ENCODE measurements at regions not wholly inside any gene's neighbourhood (a gene's known extent, or its start where the extent isn't known, plus 50 kb on each side); places are given as distances from the start of the nearest gene placed in this dataset.

DNA sequence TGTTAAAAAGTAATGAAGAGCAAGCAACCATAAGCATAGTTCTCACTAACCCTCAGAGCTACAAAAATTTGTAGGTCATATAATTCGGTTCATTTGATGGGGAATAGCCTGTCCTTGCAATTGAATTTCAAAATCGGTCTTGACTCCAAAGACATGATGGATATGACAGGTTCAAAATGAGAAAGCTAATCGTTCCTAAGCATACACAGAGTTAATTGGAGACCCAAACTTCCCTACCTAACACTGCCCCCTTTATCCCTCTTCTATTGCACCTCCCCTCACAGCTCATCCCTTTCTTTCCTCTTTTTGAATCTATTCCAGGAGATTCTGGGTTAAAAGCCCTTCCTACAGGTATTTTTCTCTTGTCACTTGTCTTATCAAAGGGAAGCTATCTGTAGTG lies 390.0 kb upstream of the PTBP2 start:
- intact Hi-C loops (cut with DNase I): no loop called here
- no peaks in the 10 kb centered on the region for H3K36me3 ChIP-seq
- H3K27me3 ChIP-seq: no peaks in the 10 kb centered on the region
- no peaks in the 10 kb centered on the region for H3K4me1 ChIP-seq
- no peak overlapping the region for H3K4me3 ChIP-seq
- TF ChIP-seq POLR2A (IDR thresholded peaks at IDR 0.05) (no peak), POLR2AphosphoS5 (IDR thresholded peaks at IDR 0.05) (no peak), EP300 (IDR thresholded peaks at IDR 0.05) (no peak)
- TF ChIP-seq, protein P1, sequence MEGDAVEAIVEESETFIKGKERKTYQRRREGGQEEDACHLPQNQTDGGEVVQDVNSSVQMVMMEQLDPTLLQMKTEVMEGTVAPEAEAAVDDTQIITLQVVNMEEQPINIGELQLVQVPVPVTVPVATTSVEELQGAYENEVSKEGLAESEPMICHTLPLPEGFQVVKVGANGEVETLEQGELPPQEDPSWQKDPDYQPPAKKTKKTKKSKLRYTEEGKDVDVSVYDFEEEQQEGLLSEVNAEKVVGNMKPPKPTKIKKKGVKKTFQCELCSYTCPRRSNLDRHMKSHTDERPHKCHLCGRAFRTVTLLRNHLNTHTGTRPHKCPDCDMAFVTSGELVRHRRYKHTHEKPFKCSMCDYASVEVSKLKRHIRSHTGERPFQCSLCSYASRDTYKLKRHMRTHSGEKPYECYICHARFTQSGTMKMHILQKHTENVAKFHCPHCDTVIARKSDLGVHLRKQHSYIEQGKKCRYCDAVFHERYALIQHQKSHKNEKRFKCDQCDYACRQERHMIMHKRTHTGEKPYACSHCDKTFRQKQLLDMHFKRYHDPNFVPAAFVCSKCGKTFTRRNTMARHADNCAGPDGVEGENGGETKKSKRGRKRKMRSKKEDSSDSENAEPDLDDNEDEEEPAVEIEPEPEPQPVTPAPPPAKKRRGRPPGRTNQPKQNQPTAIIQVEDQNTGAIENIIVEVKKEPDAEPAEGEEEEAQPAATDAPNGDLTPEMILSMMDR (IDR thresholded peaks at IDR 0.05): no peak
- H3K9me3 ChIP-seq: no peaks in the 10 kb centered on the region
- H3K27ac ChIP-seq: no peak overlapping the region
- 79 to 89% methylated on average over 3 of the region's 3 CpGs for WGBS, 2 donors
- no peak for DNase-seq

DNA sequence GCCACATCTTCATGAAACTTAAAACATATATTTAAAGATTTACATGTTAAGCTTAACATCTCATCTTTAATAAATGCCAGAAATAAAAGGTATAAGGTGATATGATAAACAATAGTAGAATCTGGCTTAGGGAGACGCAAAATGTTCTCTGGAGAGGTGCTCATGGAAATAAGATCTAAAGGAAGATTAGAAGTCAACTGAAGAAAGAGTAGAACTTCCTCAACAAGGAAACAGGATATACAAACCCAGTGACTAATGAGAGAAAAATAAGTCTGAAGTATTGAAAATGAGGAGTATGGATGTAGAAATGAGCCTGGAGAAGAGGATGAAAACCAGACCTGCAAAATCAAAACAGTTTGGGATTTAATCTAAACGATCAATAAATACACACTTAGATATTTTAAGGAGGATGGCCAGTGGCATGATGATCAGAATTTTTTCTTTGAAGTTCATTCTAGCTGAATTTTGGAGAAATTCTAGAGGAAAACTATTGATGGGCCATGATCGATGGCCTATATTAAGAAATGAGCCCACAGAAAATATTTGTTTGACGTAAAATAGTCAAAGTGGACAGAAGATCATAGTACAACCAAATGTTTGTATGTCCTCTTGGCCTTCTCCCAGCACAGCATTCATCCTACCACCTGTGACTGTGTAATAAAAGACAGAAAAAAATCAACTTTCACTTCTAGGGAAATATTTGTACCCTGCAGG lies 387.9 kb upstream of the PTBP2 start:
- no peak for DNase-seq
- TF ChIP-seq POLR2A (IDR thresholded peaks at IDR 0.05): no peak
- TF ChIP-seq POLR2AphosphoS5 (IDR thresholded peaks at IDR 0.05): no peak
- TF ChIP-seq EP300 (IDR thresholded peaks at IDR 0.05): no peak
- Histone ChIP-seq H3K4me3 (no peak overlapping the region), H3K4me1 (no peaks in the 10 kb centered on the region), H3K36me3 (no peaks in the 10 kb centered on the region), H3K27me3 (no peaks in the 10 kb centered on the region), H3K27ac (no peak overlapping the region), H3K9me3 (peaks cover 0 to 2% (median 0%) of the 10 kb centered on the region in 4 donors)
- intact Hi-C loops (cut with DNase I): no loop called here
- WGBS, 2 donors: 68 to 72% methylated on average over 4 of the region's 4 CpGs

DNA sequence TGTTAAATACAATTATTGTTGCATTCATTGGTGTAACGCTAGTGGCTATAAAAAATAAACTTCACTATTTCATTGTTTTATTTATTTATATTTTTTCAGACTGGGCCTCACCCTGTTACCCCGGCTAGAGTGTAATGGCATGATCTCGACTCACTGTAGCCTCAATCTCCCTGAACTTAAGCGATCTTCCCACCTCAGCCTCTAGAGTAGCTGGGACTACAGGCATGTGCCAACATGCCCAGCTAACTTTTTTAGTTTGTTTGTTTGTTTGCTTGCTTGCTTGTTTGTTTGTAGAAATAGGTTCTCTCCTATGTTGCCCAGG lies 387.4 kb upstream of the PTBP2 start:
- no peaks in the 10 kb centered on the region for H3K27me3 ChIP-seq
- no peak overlapping the region for H3K27ac ChIP-seq
- WGBS, 2 donors: 65 to 84% methylated on average over 4 of the region's 4 CpGs
- intact Hi-C loops (cut with DNase I): no loop called here
- H3K4me1 ChIP-seq: no peaks in the 10 kb centered on the region
- no peak for DNase-seq
- peaks cover 0 to 2% (median 0%) of the 10 kb centered on the region in 4 donors for H3K9me3 ChIP-seq
- no peaks in the 10 kb centered on the region for H3K36me3 ChIP-seq
- H3K4me3 ChIP-seq: no peak overlapping the region
- TF ChIP-seq POLR2AphosphoS5 (IDR thresholded peaks at IDR 0.05) (no peak), POLR2A (IDR thresholded peaks at IDR 0.05) (no peak), EP300 (IDR thresholded peaks at IDR 0.05) (no peak)
- TF ChIP-seq, protein P1 (IDR thresholded peaks at IDR 0.05): no peak

DNA sequence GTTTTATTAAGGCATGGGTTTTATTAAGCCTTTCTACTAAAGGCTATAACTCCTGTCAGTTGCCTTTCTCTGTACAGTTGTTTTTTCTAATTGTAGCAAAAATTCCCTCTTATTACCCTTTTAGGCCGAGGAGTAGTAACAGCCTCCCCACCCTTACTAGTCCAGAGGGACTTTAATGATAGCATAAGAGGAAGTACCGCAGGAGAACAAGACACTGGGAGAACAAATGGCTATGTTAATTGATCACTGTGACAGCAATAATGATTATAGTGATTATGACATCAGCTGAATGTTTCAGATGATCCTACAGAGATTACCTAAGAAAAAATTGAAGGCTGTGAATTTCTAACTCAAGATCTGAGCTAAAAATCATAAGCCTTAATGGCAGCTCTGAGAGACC lies 383.0 kb upstream of the PTBP2 start:
- Histone ChIP-seq H3K36me3 (no peaks in the 10 kb centered on the region), H3K9me3 (peaks cover 0 to 2% (median 0%) of the 10 kb centered on the region in 4 donors), H3K27ac (no peak overlapping the region), H3K4me1 (no peaks in the 10 kb centered on the region), H3K4me3 (no peak overlapping the region), H3K27me3 (no peaks in the 10 kb centered on the region)
- no peak for DNase-seq
- TF ChIP-seq POLR2AphosphoS5 (IDR thresholded peaks at IDR 0.05) (no peak), POLR2A (IDR thresholded peaks at IDR 0.05) (no peak), EP300 (IDR thresholded peaks at IDR 0.05) (no peak)
- TF ChIP-seq, protein P1 (IDR thresholded peaks at IDR 0.05): no peak
- intact Hi-C loops (cut with DNase I): no loop called here
- 69 to 87% methylated on average over 2 of the region's 2 CpGs for WGBS, 2 donors

DNA sequence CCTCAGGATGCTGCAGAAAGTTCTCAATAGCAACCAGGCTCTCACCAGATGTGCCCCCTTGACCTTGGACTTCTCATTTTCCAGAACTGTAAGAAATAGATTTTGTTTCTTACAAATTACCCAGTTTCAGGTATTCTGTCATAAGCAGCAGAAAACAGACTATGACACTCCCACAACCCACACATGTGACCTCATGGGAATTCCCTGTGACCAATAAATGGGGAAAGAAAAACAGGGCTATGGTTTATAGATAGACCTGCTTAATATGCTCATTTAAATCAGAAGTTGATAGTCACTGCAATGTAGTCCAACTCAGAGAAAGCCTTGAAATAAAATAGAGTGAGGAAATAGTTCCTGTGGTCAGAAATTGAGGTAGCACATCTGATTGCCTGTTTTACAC lies 380.9 kb upstream of the PTBP2 start:
- Histone ChIP-seq H3K4me3 (no peak overlapping the region), H3K27ac (no peak overlapping the region), H3K36me3 (no peaks in the 10 kb centered on the region), H3K27me3 (no peaks in the 10 kb centered on the region), H3K9me3 (peaks cover 0 to 4% (median 2%) of the 10 kb centered on the region in 4 donors), H3K4me1 (no peaks in the 10 kb centered on the region)
- DNase-seq: no peak
- TF ChIP-seq POLR2AphosphoS5 (IDR thresholded peaks at IDR 0.05): no peak
- no peak for TF ChIP-seq POLR2A (IDR thresholded peaks at IDR 0.05)
- intact Hi-C loops (cut with DNase I): no loop called here

DNA sequence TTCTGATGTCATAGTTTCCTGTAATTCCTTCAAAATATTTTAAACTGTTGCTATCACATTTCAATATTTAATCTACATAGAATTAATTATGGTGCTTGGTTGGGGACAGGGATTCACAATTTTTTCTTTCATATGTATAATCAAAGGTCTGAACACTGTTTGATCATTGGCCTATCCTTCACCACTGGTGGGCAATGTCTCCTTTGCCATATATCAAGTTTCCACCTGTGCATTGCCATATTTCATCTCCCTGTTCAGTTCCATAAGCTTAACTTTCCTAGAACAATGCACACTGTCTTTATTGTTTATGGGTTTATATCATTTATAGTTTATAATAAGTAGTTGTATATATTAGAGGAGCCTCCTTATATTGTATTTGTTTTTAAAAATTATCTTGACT lies 374.9 kb upstream of the PTBP2 start:
- H3K27ac ChIP-seq: no peak overlapping the region
- peaks cover 0 to 4% (median 1%) of the 10 kb centered on the region in 4 donors for H3K9me3 ChIP-seq
- no peak for DNase-seq
- no peaks in the 10 kb centered on the region for H3K27me3 ChIP-seq
- no peaks in the 10 kb centered on the region for H3K36me3 ChIP-seq
- H3K4me3 ChIP-seq: no peak overlapping the region
- intact Hi-C loops (cut with DNase I): no loop called here
- TF ChIP-seq POLR2AphosphoS5 (IDR thresholded peaks at IDR 0.05): no peak
- TF ChIP-seq EP300 (IDR thresholded peaks at IDR 0.05): no peak
- TF ChIP-seq, protein P1 (IDR thresholded peaks at IDR 0.05): no peak
- TF ChIP-seq POLR2A (IDR thresholded peaks at IDR 0.05): no peak
- no peaks in the 10 kb centered on the region for H3K4me1 ChIP-seq

Measured in sigmoid colon (tissue), 6 donors.